PC-9 (cell line): ENCODE measurements at regions not wholly inside any gene's neighbourhood (a gene's known extent, or its start where the extent isn't known, plus 50 kb on each side); places are given as distances from the start of the nearest gene placed in this dataset.

Source experiments
- BruUV-seq: library from RNA; stranded (reverse); fragments of 400-500 nt; replicated peaks from 2 replicates; lab custom pipeline; 2021; lab: Mats Ljungman, UMichigan
- CTCF ChIA-PET: fragments of 300-600 bp; sonication (Branson Sonifier 250); formaldehyde crosslinking; loops from one replicate; lab custom pipeline; 2022; ENCODE audit warnings: antibody characterized with exemption; lab: Charles Lee
- POLR2A ChIA-PET: fragments of 300-600 bp; sonication (Branson Sonifier 250); formaldehyde crosslinking; loops from one replicate; lab custom pipeline; 2022; ENCODE audit warnings: antibody characterized with exemption; ENCODE audit not compliant: unreplicated experiment; lab: Charles Lee
- DNase-seq, 2 experiments: peaks; one replicate each; pipeline versions ENCODE4 v3.0.0 to v3.0.0-alpha.2; 2015 to 2022; ENCODE audit warnings: mixed read lengths in 1 of 2
- H2AFZ ChIP-seq: fragments of 200-600 bp; sonication (generic); 2 replicates; pipeline ENCODE4 v1.8.1; 2017; ENCODE audit warnings: antibody characterized with exemption
- H3F3A ChIP-seq: fragments of 200-600 bp; sonication (generic); 2 replicates; pipeline ENCODE4 v1.8.1; 2017; ENCODE audit warnings: antibody characterized with exemption, mild to moderate bottlenecking, low read depth; ENCODE audit not compliant: insufficient read depth
- H3K27ac ChIP-seq: fragments of 200-600 bp; sonication (generic); 2 replicates; pipeline ENCODE4 v1.6.1; 2016; ENCODE audit warnings: mixed run types
- H3K27me3 ChIP-seq: fragments of 200-600 bp; sonication (generic); 2 replicates; pipeline ENCODE4 v1.6.1; 2016; ENCODE audit warnings: low read depth, mixed run types; ENCODE audit not compliant: insufficient read depth
- H3K36me3 ChIP-seq: fragments of 200-600 bp; sonication (generic); 2 replicates; pipeline ENCODE4 v1.6.1; 2016; ENCODE audit warnings: low read depth, mixed run types
- H3K4me1 ChIP-seq: fragments of 200-600 bp; sonication (generic); replicated peaks from 2 replicates; pipeline ENCODE4 v1.6.1; 2016; ENCODE audit warnings: mixed run types; ENCODE audit not compliant: insufficient read depth
- H3K4me2 ChIP-seq: fragments of 200-600 bp; sonication (generic); 2 replicates; pipeline ENCODE4 v1.6.1; 2017; ENCODE audit warnings: mixed run types
- H3K4me3 ChIP-seq: fragments of 200-600 bp; sonication (generic); 2 replicates; pipeline ENCODE4 v1.6.1; 2016; ENCODE audit warnings: mixed run types
- H3K79me2 ChIP-seq: fragments of 200-600 bp; sonication (generic); 2 replicates; pipeline ENCODE4 v1.6.1; 2017; ENCODE audit warnings: low read depth, mixed run types
- H3K9me2 ChIP-seq: fragments of 200-600 bp; sonication (generic); 2 replicates; pipeline ENCODE4 v1.8.1; 2017; ENCODE audit warnings: mild to moderate bottlenecking; ENCODE audit not compliant: insufficient read depth
- H3K9me3 ChIP-seq: fragments of 200-600 bp; sonication (generic); 2 replicates; pipeline ENCODE4 v1.8.1; 2016; ENCODE audit warnings: low read depth; ENCODE audit not compliant: insufficient read depth
- H4K20me1 ChIP-seq: fragments of 200-600 bp; sonication (generic); 2 replicates; pipeline ENCODE4 v1.8.1; 2017; ENCODE audit not compliant: insufficient read depth
- CTCF ChIP-seq: fragments of 200-600 bp; sonication (generic); conservative IDR thresholded peaks from 2 replicates; pipeline ENCODE4 v1.6.1; 2017; ENCODE audit warnings: mixed run types, antibody characterized with exemption, mild to moderate bottlenecking, moderate library complexity
- EZH2 ChIP-seq: fragments of 200-600 bp; sonication (generic); IDR thresholded peaks from 2 replicates; pipeline ENCODE4 v1.8.0; 2017; ENCODE audit warnings: antibody characterized with exemption, low read depth
- intact Hi-C: fragments of 100-400 bp; cut with micrococcal nuclease; formaldehyde crosslinking; loops from one replicate; pipeline ENCODE4 v1.10.0; 2022; ENCODE audit not compliant: unreplicated experiment

- no peaks in the 10 kb centered on the region for H3K4me1 ChIP-seq
- DNase-seq = no peak
- no peak overlapping the region for H3K4me3 ChIP-seq
- CTCF ChIA-PET = no interaction called here
- no peak for TF ChIP-seq CTCF
- no peak for TF ChIP-seq EZH2
- H3K36me3 ChIP-seq = no peaks in the 10 kb centered on the region
- H3K4me2 ChIP-seq = no peak overlapping the region
- no peaks in the 10 kb centered on the region for H3K27me3 ChIP-seq
- H3K79me2 ChIP-seq = no peaks in the 10 kb centered on the region
- H3K27ac ChIP-seq = no peak overlapping the region
- BruUV-seq = no TSS peak
- no peaks in the 10 kb centered on the region for H4K20me1 ChIP-seq
- intact Hi-C loops = no loop called here
- POLR2A ChIA-PET = no interaction called here
- H2AFZ ChIP-seq = no peak overlapping the region
- H3F3A ChIP-seq = no peaks in the 10 kb centered on the region
- no peaks in the 10 kb centered on the region for H3K9me2 ChIP-seq
- no peaks in the 10 kb centered on the region; the same call in 1 of the 2 replicates for H3K9me3 ChIP-seq
Observed at GRCh38 chrX:9132036-9132638, 98.2 kb upstream of the FAM9B start.

- Histone ChIP-seq H3K4me1 (no peaks in the 10 kb centered on the region), H3K4me3 (no peak overlapping the region), H3K27ac (no peak overlapping the region), H3K79me2 (no peaks in the 10 kb centered on the region), H3K36me3 (no peaks in the 10 kb centered on the region), H3F3A (no peaks in the 10 kb centered on the region), H2AFZ (no peak overlapping the region), H3K9me3 (no peaks in the 10 kb centered on the region; the same call in 1 of the 2 replicates), H3K4me2 (no peak overlapping the region), H4K20me1 (no peaks in the 10 kb centered on the region), H3K9me2 (no peaks in the 10 kb centered on the region), H3K27me3 (no peaks in the 10 kb centered on the region)
- TF ChIP-seq EZH2 (no peak), CTCF (no peak)
- intact Hi-C loops = no loop called here
- ChIA-PET POLR2A (no interaction called here), CTCF (no interaction called here)
- no TSS peak for BruUV-seq
- DNase-seq = no peak
Observed at GRCh38 chrX:9133426-9133825, 99.5 kb upstream of the FAM9B start.

DNA sequence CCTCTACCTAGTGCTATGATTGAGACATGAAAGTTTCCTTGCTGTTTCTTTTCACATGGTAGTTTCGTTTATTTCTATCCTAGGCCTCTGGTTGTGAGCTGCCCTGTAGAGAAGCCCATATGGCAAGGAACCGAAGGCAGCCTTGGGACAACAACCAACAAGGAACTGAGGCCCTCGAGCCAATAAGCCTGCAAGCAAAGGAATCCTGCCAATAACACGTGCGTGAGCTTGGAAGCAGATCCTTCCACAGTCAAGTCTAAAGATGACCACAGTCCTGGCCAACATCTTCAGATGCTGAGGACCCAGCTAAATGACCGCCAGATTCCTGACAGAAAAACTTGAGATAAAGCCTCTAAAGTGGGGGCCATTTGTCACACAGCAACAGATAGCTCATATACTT is 100.4 kb upstream of the FAM9B start:
- no peak for TF ChIP-seq CTCF
- TF ChIP-seq EZH2 = no peak
- BruUV-seq = no TSS peak
- no peak overlapping the region for H3K4me3 ChIP-seq
- H3K9me3 ChIP-seq = no peaks in the 10 kb centered on the region; the same call in 1 of the 2 replicates
- intact Hi-C loops = no loop called here
- DNase-seq = no peak
- no peaks in the 10 kb centered on the region for H4K20me1 ChIP-seq
- no peaks in the 10 kb centered on the region for H3K79me2 ChIP-seq
- ChIA-PET CTCF (no interaction called here), POLR2A (no interaction called here)
- H2AFZ ChIP-seq = no peak overlapping the region
- no peaks in the 10 kb centered on the region for H3K4me1 ChIP-seq
- H3K9me2 ChIP-seq = no peaks in the 10 kb centered on the region
- no peaks in the 10 kb centered on the region for H3F3A ChIP-seq
- no peaks in the 10 kb centered on the region for H3K27me3 ChIP-seq
- no peak overlapping the region for H3K27ac ChIP-seq
- no peak overlapping the region for H3K4me2 ChIP-seq
- no peaks in the 10 kb centered on the region for H3K36me3 ChIP-seq
